Sciatic nerve (tissue), 2 donors: ENCODE measurements at regions not wholly inside any gene's neighbourhood (a gene's known extent, or its start where the extent isn't known, plus 50 kb on each side); places are given as distances from the start of the nearest gene placed in this dataset.
"Not testable (repeated sequence)": the region's sequence is repeated elsewhere in the genome, so short reads cannot be mapped to it uniquely, and the experiment has no call there.

Source experiments
- ATAC-seq: fragments of 200-7000 bp; cut with Tn5 transposase; one replicate; pipeline ENCODE4 v1.9.1; 2020; ENCODE audit warnings: mild to moderate bottlenecking, moderate library complexity
- DNase-seq: peaks from one replicate; pipeline ENCODE4 v3.0.0-alpha.2; 2020; ENCODE audit warnings: low spot score
- intact Hi-C: fragments of 100-400 bp; cut with DNase I; formaldehyde crosslinking; loops from one replicate; pipeline ENCODE4 v1.14.2; 2022
- donor health status: DM: no; HTN: no; CAD: no.
- donor health status: DM: no; HTN: no; CAD: no.

DNA sequence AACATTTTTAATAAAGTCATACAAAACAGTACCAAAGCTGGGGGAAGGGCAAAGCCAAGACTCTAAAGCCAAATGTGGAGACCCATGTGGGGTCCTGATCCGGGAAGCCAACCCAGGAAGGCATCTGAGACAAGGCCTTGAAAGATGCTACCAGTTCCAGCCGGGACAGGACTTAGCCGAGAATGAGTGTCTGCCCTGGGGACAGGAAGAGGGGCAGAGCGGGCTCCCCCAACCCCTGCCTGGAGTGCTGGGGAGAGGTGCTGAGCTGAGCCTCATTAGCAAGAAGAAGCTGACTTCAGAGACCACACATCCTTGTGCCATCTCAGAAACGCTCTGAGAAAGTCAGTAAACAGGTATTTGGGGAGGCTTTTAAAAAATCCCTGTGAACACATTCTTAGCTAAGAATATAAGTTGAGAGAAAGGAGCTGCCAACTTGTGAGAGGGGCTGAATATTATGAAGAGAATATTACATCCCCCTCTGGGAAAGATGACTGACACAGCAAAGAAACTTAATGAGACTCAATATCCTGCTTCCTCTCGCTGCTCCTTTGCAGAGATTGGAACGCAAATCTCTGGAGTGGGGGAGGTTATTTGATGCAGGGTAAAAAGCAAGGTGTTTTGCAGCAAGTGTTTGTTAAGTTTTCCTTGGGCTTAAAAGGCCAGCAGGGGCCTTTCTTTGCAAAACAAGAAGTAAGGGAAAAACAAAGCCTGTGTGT lies 103.3 kb upstream of the KCND3 start:
- no peak for ATAC-seq
- intact Hi-C loops = no loop called here

GRCh38 chr1:112093372-112093694 lies 103.9 kb upstream of the KCND3 start:
- intact Hi-C loops = no loop called here
- DNase-seq = no peak
- no peak for ATAC-seq

More for the DNA sequence above, 103.3 kb upstream of the KCND3 start:
- DNase-seq = no peak

- ATAC-seq = no peak
- DNase-seq = no peak
- intact Hi-C loops = no loop called here
These were observed 110.5 kb upstream of the KCND3 start for GRCh38 chr1:112099979-112100378.

- intact Hi-C loops = no loop called here
- ATAC-seq = no peak
- DNase-seq = no peak
These were observed 116.1 kb upstream of the KCND3 start for GRCh38 chr1:112105557-112105956.

GRCh38 chr1:112110031-112110430 lies 120.6 kb upstream of the KCND3 start:
- ATAC-seq (peak; percentile 61), DNase-seq (no peak)
- intact Hi-C loops = no loop called here

DNA sequence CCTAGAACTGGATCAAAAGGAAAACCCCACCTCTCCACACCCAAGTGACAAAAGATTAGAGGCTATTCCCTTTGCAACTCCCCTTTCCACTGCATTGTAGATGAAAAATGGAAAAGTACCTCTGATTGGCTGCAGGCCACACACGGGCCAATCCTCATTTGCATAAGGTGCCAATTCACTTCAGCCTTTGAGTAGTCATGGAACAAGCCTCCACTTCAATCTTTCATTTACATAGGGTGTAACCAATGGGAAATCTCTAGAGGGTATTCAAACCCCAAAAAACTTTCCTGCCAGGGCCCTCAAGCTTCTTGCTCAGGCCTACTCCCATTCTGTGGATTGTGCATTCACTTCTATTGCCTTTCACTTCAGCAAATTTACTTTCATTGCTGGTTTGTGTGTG lies 122.3 kb upstream of the KCND3 start:
- ATAC-seq (no peak), DNase-seq (no peak)
- intact Hi-C loops = no loop called here

GRCh38 chr1:112114540-112114939 lies 125.1 kb upstream of the KCND3 start:
- DNase-seq = no peak
- intact Hi-C loops = no loop called here
- no peak for ATAC-seq

GRCh38 chr1:112126598-112126997 lies 137.1 kb upstream of the KCND3 start:
- ATAC-seq (no peak), DNase-seq (no peak)
- intact Hi-C loops = no loop called here

DNA sequence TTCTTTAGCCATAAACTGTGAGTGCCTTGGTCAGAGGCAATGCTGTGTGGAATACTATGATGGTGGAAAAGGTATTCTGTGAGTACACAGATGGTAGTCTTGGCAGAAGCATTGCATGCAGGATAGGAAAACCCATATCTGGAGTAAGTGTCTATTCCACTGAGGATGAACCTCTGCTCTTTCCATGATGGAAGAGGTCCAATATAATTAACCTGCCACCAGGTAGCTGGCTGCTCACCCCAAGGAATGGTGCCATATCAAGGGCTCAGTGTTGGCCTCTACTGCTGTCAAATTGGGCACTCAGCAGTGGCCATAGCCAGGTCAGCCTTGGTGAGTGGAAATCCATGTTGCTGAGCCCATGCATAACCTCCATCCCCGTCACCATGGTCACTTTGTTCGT lies 138.1 kb upstream of the KCND3 start:
- intact Hi-C loops, ATAC-seq, DNase-seq: not testable (repeated sequence)

- intact Hi-C loops = no loop called here
- no peak for ATAC-seq
- DNase-seq = no peak
These were observed 144.0 kb upstream of the KCND3 start for GRCh38 chr1:112133487-112133886.

DNA sequence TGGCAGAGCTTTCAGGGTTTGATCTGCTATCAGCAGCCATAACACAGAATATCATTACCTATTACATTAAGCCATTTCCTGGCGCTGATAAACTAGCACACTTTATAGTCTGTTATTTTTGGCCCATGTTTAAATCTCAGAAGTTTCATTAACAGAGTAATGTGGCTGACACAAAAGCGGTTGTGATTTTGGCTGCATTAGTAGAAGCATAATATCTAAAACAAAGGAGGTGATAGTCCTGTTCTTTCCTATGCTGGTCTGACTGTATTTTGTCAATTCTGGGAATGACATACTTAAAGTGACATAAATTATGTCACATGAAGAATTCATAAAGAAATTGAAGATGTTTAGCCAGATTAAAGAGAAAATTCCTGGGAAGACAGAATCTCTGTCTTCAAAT lies 151.3 kb upstream of the KCND3 start:
- intact Hi-C loops = no loop called here
- DNase-seq = no peak
- ATAC-seq = no peak

DNA sequence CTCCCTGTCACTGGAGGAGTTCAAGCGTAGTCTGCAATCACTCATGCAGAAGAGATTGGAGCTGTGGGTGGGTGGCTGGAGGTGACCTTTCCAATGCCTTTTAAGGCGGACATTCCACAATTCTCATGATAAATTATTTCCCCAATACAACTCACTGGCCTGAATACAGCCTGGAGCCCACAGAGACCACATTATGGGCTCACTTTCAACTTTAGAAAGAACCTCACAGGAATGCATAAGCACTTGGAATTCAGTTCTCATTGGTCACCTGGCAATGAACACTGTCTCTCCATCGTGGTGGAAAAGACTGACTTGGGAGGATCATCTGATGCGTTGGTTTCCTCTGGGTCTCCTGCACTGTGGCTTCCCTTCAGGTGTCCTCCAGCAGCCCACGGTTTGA lies 151.8 kb upstream of the KCND3 start:
- intact Hi-C loops = no loop called here
- ATAC-seq (no peak), DNase-seq (no peak)

DNA sequence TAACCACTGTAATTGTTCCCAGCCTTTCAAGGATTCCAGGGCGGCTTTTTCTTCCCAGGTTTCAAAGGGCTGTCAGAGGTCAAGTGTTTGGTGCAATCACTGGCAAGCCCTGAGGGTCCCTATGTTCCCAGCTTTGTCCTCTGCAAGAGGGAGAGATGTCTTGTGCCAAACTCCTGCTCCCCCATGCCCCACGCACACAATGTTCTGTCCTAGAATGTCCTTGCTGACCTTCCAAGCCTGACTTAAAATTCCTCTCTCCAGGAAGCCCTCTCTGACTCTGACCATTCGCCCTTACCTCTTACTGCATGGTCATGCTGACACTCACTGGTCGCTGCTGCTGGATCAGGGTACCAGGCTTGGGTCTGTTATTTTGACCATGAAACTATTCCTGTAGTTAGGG lies 152.5 kb upstream of the KCND3 start:
- ATAC-seq (no peak), DNase-seq (no peak)
- intact Hi-C loops = no loop called here

DNA sequence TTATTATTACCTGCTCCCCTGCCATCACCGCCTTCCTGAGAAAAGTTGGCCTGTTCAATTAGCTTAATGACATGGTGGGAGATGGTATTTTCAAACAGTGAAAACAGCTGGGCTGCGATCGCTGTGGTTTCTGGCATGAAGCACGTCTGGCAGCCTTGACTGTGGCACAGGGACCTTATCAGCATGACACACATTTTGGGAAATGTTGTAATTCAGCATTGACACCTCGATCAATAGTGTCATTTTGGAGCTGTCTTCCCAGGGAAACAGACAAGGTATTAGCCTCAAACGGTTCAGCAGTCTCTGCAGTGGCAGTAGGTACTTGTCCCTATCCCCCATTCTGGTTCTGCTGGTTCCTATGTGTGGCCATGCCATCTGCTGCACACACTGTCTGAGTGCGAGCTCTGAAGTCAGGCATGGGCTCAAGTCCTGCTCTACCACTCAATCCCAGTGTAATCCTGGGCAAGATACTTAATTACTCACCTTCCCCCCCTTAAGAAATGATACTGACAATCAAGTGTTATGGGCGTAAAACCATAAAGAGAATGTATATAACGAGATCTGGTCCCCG lies 154.5 kb upstream of the KCND3 start:
- intact Hi-C loops = no loop called here

DNA sequence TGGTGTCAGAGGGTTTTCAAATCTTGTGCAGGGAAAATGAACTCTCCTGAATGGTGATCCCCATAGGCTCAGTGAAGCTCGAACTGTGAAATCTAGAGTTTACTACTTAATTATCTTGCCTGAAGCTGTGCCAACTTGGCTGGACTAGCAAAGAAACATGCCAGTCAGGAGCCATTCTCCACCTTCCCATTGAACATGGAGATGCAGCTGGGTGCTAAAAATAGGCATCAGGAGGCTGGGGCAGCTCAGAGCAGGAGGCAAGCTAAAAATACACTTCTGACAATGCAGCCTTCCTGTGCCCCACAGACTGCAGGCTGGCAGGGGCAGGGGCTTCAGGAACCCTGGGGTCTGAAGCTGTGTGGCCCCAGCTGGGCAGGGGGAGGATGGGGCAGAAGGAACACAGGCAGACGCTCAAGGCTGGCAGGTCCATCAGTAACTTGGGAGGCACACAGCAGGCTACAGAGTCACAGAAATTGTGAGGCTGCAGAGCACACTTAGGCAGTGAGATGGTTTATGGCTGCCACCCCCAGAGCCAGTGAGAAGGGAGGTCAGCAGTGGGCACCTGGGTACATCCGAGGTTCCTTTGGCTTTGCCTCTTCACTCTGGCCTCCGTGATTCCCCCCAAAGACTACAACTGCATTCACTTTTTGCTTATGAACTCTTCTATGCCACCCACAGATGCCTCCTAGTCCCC lies 155.4 kb upstream of the KCND3 start:
- no peak for ATAC-seq
- no peak for DNase-seq
- intact Hi-C loops = no loop called here

More for the DNA sequence above, 154.5 kb upstream of the KCND3 start:
- ATAC-seq (no peak), DNase-seq (no peak)

DNA sequence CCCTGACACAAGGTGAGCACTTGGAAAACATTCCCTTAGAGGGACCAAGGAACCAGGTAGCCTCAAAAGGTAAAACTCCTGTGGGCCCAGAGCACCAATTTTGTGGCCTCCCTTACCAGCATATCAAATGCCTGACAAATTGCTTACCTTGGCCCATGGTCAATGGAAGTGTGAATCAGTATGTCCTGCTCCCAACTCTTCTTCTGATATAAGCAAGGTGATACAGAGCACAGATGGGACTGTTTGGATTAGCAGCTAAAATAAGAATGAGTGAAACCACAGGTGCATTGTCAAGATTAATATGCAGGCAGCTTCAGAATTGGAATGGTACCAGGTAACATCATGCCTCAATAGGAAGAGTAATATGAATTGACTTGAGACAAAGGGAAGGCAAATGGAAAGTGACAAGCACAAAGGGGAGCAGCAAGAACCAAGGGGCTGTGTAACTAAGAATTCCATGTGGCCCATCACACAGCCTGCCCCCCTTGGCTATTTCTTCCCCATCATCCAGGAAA lies 156.8 kb upstream of the KCND3 start:
- no peak for DNase-seq
- no peak for ATAC-seq
- intact Hi-C loops = no loop called here

- DNase-seq, intact Hi-C loops, ATAC-seq: not testable (repeated sequence)
These were observed 170.7 kb upstream of the KCND3 start for GRCh38 chr1:112160214-112160613.

DNA sequence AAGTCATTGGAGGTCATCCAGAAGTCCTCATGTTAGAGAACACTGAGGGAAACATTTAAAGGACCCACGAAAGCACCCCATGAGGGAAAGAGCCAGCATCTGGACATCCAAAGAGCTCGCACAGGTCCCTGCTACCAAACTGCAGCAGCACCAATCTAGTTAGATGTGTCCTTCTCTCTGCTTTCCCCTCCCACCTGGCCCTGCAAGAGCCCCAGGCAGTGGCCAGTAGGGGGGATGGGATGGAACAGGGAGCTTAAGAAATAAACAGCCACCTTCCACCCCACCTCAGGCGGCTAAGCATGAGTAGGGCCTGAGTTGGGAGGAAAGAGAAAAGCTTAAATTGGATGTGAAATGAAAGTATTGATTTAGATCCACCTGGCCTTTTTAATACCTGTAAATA lies 175.9 kb upstream of the KCND3 start:
- ATAC-seq (no peak), DNase-seq (no peak)
- intact Hi-C loops = no loop called here

GRCh38 chr1:112169517-112169916 lies 180.0 kb upstream of the KCND3 start:
- intact Hi-C loops = no loop called here

DNA sequence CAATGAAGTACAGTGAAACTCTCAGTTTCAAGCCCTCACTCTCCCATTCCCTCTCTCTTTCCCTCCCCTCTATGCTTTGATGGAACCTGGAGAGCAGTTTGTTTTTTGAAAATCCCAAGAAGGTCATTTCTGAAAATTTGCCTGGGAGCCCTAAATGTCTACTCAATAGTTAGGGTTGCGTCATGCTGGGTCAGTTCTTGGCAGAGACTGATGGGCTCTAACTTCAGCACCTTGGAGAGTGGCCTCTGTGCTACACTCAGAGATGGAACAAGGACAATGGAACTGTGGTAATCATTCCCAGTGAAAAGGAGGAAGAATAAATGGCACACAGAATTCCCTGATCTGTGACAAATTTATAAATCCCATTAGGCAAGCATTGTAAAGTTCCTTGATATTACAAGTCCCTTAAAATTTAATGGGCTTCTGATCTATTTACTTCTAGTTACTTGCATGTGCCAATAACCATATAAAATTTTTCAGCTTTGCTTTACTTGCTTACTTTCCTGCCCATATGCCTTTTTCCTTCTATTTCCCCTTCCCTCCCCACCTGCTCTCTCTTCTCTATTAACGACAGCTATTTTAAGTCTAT lies 182.9 kb upstream of the KCND3 start:
- intact Hi-C loops = no loop called here
- DNase-seq (peak; percentile 62), ATAC-seq (peak; percentile 60)

More at GRCh38 chr1:112169517-112169916, 180.0 kb upstream of the KCND3 start:
- DNase-seq (no peak), ATAC-seq (no peak)
